RKO (cell line): ENCODE measurements at regions not wholly inside any gene's neighbourhood (a gene's known extent, or its start where the extent isn't known, plus 50 kb on each side); places are given as distances from the start of the nearest gene placed in this dataset.
"Not testable (repeated sequence)": the region's sequence is repeated elsewhere in the genome, so short reads cannot be mapped to it uniquely, and the experiment has no call there.

Experiments used
- DNase-seq: peaks from one replicate; pipeline ENCODE4 v3.0.0-alpha.2; 2016; ENCODE audit warnings: low spot score

DNA sequence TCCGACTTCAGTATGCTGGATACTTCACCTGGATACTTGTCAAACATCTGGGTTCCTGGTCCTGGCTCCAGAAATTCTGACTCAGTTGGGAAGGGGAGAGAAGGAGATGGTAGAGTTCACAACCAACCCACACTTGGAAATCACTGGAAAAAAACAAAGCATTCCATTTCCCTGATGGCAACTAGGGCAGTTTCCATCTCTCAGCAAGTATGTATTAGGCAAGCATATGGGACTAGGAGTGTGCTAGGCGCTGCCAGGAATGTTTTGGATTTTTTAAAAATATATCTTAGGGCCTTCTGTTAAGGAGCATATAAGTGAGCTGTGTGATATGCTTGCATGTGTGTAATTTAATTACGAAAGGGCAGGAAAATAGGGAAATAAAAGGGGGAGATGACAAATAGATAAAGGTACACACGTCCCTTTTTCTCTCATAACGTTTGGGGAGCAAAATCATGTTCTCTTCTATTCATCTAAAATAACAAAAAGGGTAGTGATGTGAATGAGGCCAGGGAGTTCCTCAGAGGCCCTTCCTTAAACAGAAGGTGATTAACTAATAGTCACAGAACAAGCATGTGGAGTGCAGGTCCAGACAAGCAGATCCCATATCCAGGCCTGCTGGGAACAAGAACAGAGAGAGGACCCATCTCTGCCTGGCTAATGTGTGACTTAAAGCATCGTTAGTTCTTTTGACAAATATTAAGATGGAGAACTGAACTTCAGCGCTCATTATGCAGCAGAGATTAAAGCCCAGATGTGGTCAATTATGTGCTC is 64.5 kb upstream of the NFE2L3 start:
- DNase-seq = no peak

DNA sequence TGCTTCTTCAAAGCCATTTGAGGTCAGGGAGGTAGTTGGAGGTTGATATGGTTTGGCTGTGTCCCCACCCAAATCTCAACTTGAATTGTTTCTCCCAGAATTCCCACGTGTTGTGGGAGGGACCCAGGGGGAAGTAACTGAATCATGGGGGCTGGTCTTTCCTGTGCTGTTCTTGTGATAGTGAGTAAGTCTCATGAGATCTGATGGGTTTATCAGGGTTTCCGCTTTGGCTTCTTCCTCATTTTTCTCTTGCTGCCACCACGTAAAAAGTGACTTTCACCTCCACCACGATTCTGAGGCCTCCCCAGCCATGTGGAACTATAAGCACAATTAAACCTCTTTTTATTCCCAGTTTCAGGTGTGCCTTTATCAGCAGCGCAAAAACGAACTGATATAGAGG is 62.5 kb upstream of the NFE2L3 start:
- DNase-seq = not testable (repeated sequence)

GRCh38 chr7:26090927-26091519 is 61.0 kb upstream of the NFE2L3 start:
- DNase-seq = peak; percentile 69

GRCh38 chr7:26091933-26092332 is 60.1 kb upstream of the NFE2L3 start:
- peak; percentile 9 for DNase-seq

- DNase-seq = no peak
Measured at GRCh38 chr7:26093023-26093422, 59.0 kb upstream of the NFE2L3 start.

DNA sequence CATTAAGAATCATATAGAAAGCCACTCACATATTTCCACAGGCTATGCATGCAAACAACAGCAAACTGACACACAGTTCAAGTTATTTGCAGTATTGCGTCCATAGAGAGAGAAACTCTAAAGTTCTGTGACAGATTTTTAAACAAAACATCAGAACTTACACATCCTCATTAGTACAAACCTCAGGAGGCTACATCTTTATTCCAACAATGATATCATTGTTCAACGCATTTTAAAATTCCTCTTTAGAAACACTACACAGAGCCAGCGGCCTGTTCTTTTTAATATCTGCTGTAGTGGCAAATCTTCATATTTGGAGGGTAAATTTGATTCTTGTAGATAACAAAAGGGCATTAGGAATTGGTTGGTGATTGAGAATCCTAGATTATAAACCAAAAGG is 55.9 kb upstream of the NFE2L3 start:
- no peak for DNase-seq

DNA sequence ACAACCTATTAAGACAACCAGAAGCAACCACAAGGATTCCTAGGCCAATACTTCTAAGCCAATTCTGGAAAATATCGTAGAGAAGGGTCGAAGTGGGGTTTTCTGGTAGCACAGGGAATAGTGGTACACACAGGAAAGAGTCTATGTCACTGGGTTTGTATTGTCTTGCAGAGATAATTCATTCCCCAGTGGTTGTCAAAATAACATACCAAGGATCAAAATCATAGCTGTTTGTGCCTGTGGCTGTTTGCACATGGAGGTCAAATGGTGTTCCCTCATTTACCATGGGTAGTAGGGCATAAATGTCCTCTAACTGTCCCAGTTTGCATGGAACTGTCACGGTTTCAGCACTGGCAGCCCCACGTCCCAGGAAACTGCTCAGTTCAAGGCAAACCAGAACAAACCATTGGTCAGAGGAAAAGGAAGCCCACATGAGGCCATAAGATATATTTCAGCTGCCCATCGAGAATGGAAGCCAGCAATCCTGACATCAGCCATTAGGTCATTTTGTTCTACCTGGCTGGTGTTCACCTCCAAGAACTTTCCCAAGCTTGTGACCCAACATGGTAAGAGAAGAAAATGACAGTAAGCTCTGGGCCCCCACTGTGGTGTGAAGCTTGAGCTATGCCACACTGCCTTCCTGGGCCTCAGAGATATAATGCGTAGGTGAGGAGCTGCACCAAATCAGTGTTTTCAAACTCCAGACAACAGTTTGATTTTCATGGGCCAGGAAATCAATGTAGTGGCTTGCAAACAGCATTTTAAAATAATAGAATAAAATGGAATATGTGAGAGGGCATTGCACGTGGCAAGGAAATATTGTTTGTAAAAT is 53.9 kb upstream of the NFE2L3 start:
- DNase-seq = no peak

DNA sequence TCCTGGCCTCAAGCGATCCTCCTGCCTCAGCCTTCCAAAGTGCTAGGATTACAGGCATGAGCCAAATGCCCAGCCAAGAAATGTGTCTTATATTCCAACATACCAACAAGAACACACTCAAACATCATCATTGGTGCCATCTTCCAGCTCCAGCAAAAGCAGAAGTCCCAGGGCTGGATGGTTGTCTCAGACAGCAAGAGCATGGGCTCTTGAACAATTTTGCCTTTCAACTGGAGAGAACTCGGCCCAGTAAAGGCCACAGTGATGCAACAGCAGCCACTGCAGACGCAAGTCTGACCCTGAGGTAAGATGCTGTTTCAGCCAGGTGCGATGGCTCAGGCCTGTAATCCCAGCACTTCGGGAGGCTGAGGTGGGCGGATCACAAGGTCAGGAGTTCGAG is 52.8 kb upstream of the NFE2L3 start:
- no peak for DNase-seq

DNA sequence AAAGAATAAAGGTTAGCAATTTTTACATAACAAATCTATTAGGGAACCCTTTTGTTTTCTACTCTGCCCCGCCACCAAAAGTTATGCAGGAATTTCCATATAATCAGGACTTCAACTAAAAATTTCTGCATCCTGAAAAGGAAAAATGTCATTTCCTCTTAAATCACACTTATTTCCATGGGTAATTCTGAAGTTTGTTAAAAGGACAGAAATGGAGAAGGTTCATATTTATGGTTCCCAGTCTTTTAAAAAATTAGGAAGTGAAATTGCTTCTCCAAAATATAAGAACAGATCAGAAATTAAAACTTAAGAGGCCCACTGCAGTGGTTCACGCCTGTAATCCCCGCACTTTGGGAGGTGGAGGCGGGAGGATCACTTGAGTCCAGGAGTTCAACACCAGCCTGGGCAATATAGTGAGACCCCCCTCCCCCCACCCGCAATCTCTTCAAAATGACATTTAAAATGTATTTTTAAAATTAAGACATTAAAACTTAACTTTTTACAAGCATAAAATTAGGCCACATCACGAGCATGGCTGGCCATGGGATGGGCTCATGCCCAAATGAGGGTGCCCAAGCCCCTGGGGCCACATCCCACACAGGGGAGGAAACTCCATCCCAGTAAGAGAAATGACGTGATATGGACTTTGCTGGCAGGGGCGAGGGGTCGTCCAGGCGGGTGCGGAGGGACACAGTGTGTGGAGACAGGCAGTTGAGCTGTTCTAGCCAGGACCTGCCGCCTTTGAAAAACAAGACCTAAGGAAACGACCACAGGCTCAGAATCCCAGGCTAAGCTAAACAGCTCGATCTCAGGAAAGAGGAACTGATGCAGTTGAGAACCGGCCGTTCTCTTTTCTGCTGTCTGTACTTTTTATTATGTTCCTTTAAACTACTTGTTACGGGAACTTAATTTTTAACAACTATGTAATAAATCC is 51.3 kb upstream of the NFE2L3 start:
- DNase-seq = no peak

GRCh38 chr7:26101361-26102151 is 50.4 kb upstream of the NFE2L3 start:
- DNase-seq = no peak

GRCh38 chr7:26102176-26102575 is 49.8 kb upstream of the NFE2L3 start:
- DNase-seq = no peak
